SU-DHL-6 (cell line): ENCODE measurements at regions not wholly inside any gene's neighbourhood (a gene's known extent, or its start where the extent isn't known, plus 50 kb on each side); places are given as distances from the start of the nearest gene placed in this dataset.

ENCODE experiments used
- H2AFZ ChIP-seq: fragments of 200-600 bp; sonication (generic); 2 replicates; pipeline ENCODE4 v1.6.1; 2014; ENCODE audit warnings: low read depth, mild to moderate bottlenecking, moderate library complexity, mixed read lengths, antibody characterized with exemption, low read length; ENCODE audit not compliant: severe bottlenecking
- H3F3A ChIP-seq: fragments of 200-600 bp; shearing (Covaris generic); 2 replicates; pipeline ENCODE4 v1.6.0; 2016; ENCODE audit warnings: antibody characterized with exemption, mild to moderate bottlenecking; ENCODE audit not compliant: insufficient read depth
- H3K27ac ChIP-seq: fragments of 200-600 bp; sonication (generic); 2 replicates; pipeline ENCODE4 v1.5.1; 2016; ENCODE audit warnings: low read depth, mild to moderate bottlenecking, low read length, moderate library complexity, mixed read lengths
- H3K27me3 ChIP-seq: fragments of 200-600 bp; sonication (generic), shearing (Covaris generic); 2 replicates; pipeline ENCODE4 v1.6.0; 2014; ENCODE audit warnings: mild to moderate bottlenecking, low read length
- H3K36me3 ChIP-seq: fragments of 200-600 bp; sonication (generic); 2 replicates; pipeline ENCODE4 v1.6.1; 2014; ENCODE audit warnings: mild to moderate bottlenecking, low read length, mixed read lengths
- H3K4me2 ChIP-seq: fragments of 300-600, 200-600 bp; shearing (Covaris generic), sonication (generic); 2 replicates; pipeline ENCODE4 v1.6.0; 2014; ENCODE audit warnings: low read length, low read depth, mild to moderate bottlenecking; ENCODE audit not compliant: poor library complexity, severe bottlenecking
- H3K4me3 ChIP-seq: fragments of 200-600 bp; sonication (generic); 2 replicates; pipeline ENCODE4 v1.5.1; 2014; ENCODE audit warnings: antibody characterized with exemption, low read length, mild to moderate bottlenecking, mixed read lengths; ENCODE audit not compliant: insufficient read depth, poor library complexity, severe bottlenecking
- H3K79me2 ChIP-seq: fragments of 200-600 bp; sonication (generic); 2 replicates; pipeline ENCODE4 v1.6.1; 2014; ENCODE audit warnings: mild to moderate bottlenecking, low read length, moderate library complexity; ENCODE audit not compliant: insufficient read depth
- H3K9ac ChIP-seq: fragments of 200-600 bp; sonication (generic); 2 replicates; pipeline ENCODE4 v1.7.0; 2014; ENCODE audit warnings: mild to moderate bottlenecking, low read length
- H3K9me2 ChIP-seq: fragments of 200-600 bp; sonication (generic); replicated peaks from 2 replicates; pipeline ENCODE4 v1.6.1; 2014; ENCODE audit warnings: low read length; ENCODE audit not compliant: insufficient read depth
- H3K9me3 ChIP-seq: fragments of 200-600 bp; sonication (generic); 2 replicates; pipeline ENCODE4 v1.6.1; 2014; ENCODE audit warnings: low read length, mixed read lengths; ENCODE audit not compliant: insufficient read depth
- H4K20me1 ChIP-seq: fragments of 200-600 bp; sonication (generic); 2 replicates; pipeline ENCODE4 v1.6.1; 2014; ENCODE audit warnings: low read depth, mild to moderate bottlenecking, antibody characterized with exemption, low read length, moderate library complexity, mixed read lengths
- CTCF ChIP-seq: fragments of 200-600 bp; sonication (generic); IDR thresholded peaks from one replicate; pipeline ENCODE4 v1.5.1; 2017; ENCODE audit warnings: antibody characterized with exemption, mild to moderate bottlenecking, low read length, moderate library complexity; ENCODE audit not compliant: insufficient read depth, poor library complexity, severe bottlenecking
- EZH2phosphoT487 ChIP-seq: fragments of 200-600 bp; sonication (generic), shearing (Covaris generic); conservative IDR thresholded peaks from 2 replicates; pipeline ENCODE4 v1.6.1; 2018; ENCODE audit warnings: mild to moderate bottlenecking, antibody characterized with exemption, low read length, moderate library complexity, mixed read lengths

- Histone ChIP-seq H3F3A (no peaks in the 10 kb centered on the region), H3K9ac (no peak overlapping the region), H3K27ac (no peak overlapping the region), H3K4me3 (no peak overlapping the region), H4K20me1 (no peaks in the 10 kb centered on the region), H3K36me3 (no peaks in the 10 kb centered on the region), H3K27me3 (no peaks in the 10 kb centered on the region), H3K9me2 (no peaks in the 10 kb centered on the region), H3K9me3 (no peaks in the 10 kb centered on the region), H3K79me2 (no peaks in the 10 kb centered on the region), H3K4me2 (no peak overlapping the region), H2AFZ (no peak overlapping the region)
- TF ChIP-seq CTCF (no peak), EZH2phosphoT487 (no peak)
Observed at GRCh38 chr13:73204952-73205351, 146.1 kb downstream of the KLF5 start.

- Histone ChIP-seq H2AFZ (no peak overlapping the region), H3K9me3 (no peaks in the 10 kb centered on the region), H3K36me3 (no peaks in the 10 kb centered on the region), H3K9me2 (no peaks in the 10 kb centered on the region), H3K79me2 (no peaks in the 10 kb centered on the region), H3K27ac (no peak overlapping the region), H3K9ac (no peak overlapping the region), H3F3A (no peaks in the 10 kb centered on the region), H4K20me1 (no peaks in the 10 kb centered on the region), H3K4me2 (no peak overlapping the region), H3K4me3 (no peak overlapping the region), H3K27me3 (no peaks in the 10 kb centered on the region)
- no peak for TF ChIP-seq EZH2phosphoT487
- no peak for TF ChIP-seq CTCF
Observed at GRCh38 chr13:73201626-73202025, 142.8 kb downstream of the KLF5 start.

- Histone ChIP-seq H3F3A (no peaks in the 10 kb centered on the region), H3K4me2 (no peak overlapping the region), H2AFZ (no peak overlapping the region), H3K9me2 (no peaks in the 10 kb centered on the region), H3K36me3 (no peaks in the 10 kb centered on the region), H3K9ac (no peak overlapping the region), H3K9me3 (no peaks in the 10 kb centered on the region), H3K4me3 (no peak overlapping the region), H3K27me3 (no peaks in the 10 kb centered on the region), H3K79me2 (no peaks in the 10 kb centered on the region), H3K27ac (no peak overlapping the region), H4K20me1 (no peaks in the 10 kb centered on the region)
- no peak for TF ChIP-seq CTCF
- no peak for TF ChIP-seq EZH2phosphoT487
Observed at GRCh38 chr13:73198991-73199411, 140.2 kb downstream of the KLF5 start.

- Histone ChIP-seq H3K27me3 (no peaks in the 10 kb centered on the region), H4K20me1 (no peaks in the 10 kb centered on the region), H3K36me3 (no peaks in the 10 kb centered on the region), H3K4me2 (no peak overlapping the region), H3K79me2 (no peaks in the 10 kb centered on the region), H3K27ac (no peak overlapping the region), H3K9ac (no peak overlapping the region), H3K9me2 (no peaks in the 10 kb centered on the region), H3F3A (no peaks in the 10 kb centered on the region), H2AFZ (no peak overlapping the region), H3K9me3 (no peaks in the 10 kb centered on the region), H3K4me3 (no peak overlapping the region)
- no peak for TF ChIP-seq EZH2phosphoT487
- no peak for TF ChIP-seq CTCF
Observed at GRCh38 chr13:73195091-73195490, 136.3 kb downstream of the KLF5 start.
